Activated CD8-positive, alpha-beta memory T cell treated with anti-CD3 and anti-CD28 coated beads, Interleukin-2, amount 50 U/mL, for 4 hours (primary cell): ENCODE measurements at regions not wholly inside any gene's neighbourhood (a gene's known extent, or its start where the extent isn't known, plus 50 kb on each side); places are given as distances from the start of the nearest gene placed in this dataset.

Experiments used
- DNase-seq: peaks from one replicate; pipeline ENCODE4 v3.0.0-alpha.2; 2020

- DNase-seq, result no peak
These were observed 53.1 kb upstream of the PRR23E start for GRCh38 chr3:127139601-127140500.

- DNase-seq, result no peak
These were observed 52.1 kb upstream of the PRR23E start for GRCh38 chr3:127140501-127141460.

- no peak for DNase-seq
These were observed 50.8 kb upstream of the PRR23E start for GRCh38 chr3:127141921-127142730.
